Stomach (tissue), 4 donors: ENCODE measurements at regions not wholly inside any gene's neighbourhood (a gene's known extent, or its start where the extent isn't known, plus 50 kb on each side); places are given as distances from the start of the nearest gene placed in this dataset.

ENCODE experiments used
- POLR2A ChIP-seq, 4 donors: fragments of 450-650 bp; IDR thresholded peaks; one replicate each; pipeline ENCODE4 v1.6.1; 2016; ENCODE audit warnings: antibody characterized with exemption in 4 of 4, control low read depth in 2 of 4, mild to moderate bottlenecking in 1 of 4, moderate library complexity in 1 of 4
- TF ChIP-seq, protein P1 (sequence below), 7 experiments: fragments of 450-650 bp in 4 of 7; fragments of 200-600 bp in 3 of 7; sonication (generic) in 3 of 7; IDR thresholded peaks; one replicate each; pipeline ENCODE4 v1.5.1; 2016 to 2019; ENCODE audit warnings: antibody characterized with exemption in 7 of 7, control low read depth in 2 of 7, mild to moderate bottlenecking in 1 of 7

DNA sequence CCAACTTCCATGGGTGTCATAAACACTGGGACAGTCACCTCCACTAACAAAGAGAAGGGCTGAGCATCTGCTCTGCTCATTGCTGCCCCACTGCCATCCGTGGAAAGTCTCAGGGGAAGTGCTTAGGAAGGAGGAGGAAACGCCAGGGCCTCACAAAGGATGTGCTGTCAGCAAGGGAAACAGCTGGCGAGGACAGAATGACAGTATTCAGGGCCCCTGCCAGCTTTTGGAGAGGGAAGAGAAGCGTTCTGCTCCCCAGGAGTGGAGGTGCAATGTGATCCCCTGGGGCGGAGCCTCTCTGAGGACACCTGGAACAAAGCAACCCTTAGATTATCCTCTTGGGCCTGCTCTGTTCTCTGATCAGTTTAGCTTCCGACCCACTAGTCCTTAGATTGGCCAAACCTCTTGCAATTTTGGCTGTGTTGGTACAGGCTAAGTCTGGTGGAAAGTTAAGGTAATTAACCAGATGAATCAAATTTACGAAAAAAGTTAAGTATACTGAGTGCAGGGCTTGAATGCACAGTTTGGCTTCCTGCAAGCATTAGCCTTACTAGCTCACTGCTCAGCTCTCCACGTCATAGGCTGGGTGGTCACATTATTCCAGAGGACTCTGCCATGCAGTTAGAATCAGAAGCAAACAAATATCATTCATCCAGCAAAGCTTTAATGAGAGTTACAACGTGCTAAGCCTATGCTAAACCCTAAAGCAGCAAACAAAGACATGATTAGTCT is 170.2 kb upstream of the NFIA start:
- no peak for TF ChIP-seq POLR2A (IDR thresholded peaks at IDR 0.05)
- TF ChIP-seq, protein P1, sequence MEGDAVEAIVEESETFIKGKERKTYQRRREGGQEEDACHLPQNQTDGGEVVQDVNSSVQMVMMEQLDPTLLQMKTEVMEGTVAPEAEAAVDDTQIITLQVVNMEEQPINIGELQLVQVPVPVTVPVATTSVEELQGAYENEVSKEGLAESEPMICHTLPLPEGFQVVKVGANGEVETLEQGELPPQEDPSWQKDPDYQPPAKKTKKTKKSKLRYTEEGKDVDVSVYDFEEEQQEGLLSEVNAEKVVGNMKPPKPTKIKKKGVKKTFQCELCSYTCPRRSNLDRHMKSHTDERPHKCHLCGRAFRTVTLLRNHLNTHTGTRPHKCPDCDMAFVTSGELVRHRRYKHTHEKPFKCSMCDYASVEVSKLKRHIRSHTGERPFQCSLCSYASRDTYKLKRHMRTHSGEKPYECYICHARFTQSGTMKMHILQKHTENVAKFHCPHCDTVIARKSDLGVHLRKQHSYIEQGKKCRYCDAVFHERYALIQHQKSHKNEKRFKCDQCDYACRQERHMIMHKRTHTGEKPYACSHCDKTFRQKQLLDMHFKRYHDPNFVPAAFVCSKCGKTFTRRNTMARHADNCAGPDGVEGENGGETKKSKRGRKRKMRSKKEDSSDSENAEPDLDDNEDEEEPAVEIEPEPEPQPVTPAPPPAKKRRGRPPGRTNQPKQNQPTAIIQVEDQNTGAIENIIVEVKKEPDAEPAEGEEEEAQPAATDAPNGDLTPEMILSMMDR (IDR thresholded peaks at IDR 0.05), result no peak
